ENCODE measurements at regions not wholly inside any gene's neighbourhood (a gene's known extent, or its start where the extent isn't known, plus 50 kb on each side); places are given as distances from the start of the nearest gene placed in this dataset.

GRCh38 chr3:76631251-76631650 is 408.6 kb upstream of the ROBO2 start:
- TF ChIP-seq CTCF (conservative IDR thresholded peaks at IDR 0.05; ENCODE audit: low read depth, low read length) = no peak
- DNase-seq (ENCODE audit: low read depth) = no peak
- H3K4me3 ChIP-seq (ENCODE audit: low read depth, low read length) = no peak overlapping the region

- TF ChIP-seq CTCF (conservative IDR thresholded peaks at IDR 0.05; ENCODE audit: low read depth, low read length) = no peak
- no peak overlapping the region for H3K4me3 ChIP-seq (ENCODE audit: low read depth, low read length)
- no peak for DNase-seq (ENCODE audit: low read depth)
Measured at GRCh38 chr3:76638006-76638405, 401.9 kb upstream of the ROBO2 start.

GRCh38 chr3:76643623-76644304 is 396.1 kb upstream of the ROBO2 start:
- H3K4me3 ChIP-seq (ENCODE audit: low read depth, low read length) = no peak overlapping the region
- no peak for TF ChIP-seq CTCF (conservative IDR thresholded peaks at IDR 0.05; ENCODE audit: low read depth, low read length)

GRCh38 chr3:76644305-76644675 is 395.6 kb upstream of the ROBO2 start:
- DNase-seq (ENCODE audit: low read depth) = no peak
- no peak for TF ChIP-seq CTCF (conservative IDR thresholded peaks at IDR 0.05; ENCODE audit: low read depth, low read length)
- H3K4me3 ChIP-seq (ENCODE audit: low read depth, low read length) = no peak overlapping the region

More at GRCh38 chr3:76643623-76644304, 396.1 kb upstream of the ROBO2 start:
- DNase-seq (ENCODE audit: low read depth) = no peak

- no peak for DNase-seq (ENCODE audit: low read depth)
- no peak overlapping the region for H3K4me3 ChIP-seq (ENCODE audit: low read depth, low read length)
- TF ChIP-seq CTCF (conservative IDR thresholded peaks at IDR 0.05; ENCODE audit: low read depth, low read length) = no peak
Measured at GRCh38 chr3:76645724-76646123, 394.2 kb upstream of the ROBO2 start.

GRCh38 chr3:76646921-76647562 is 392.9 kb upstream of the ROBO2 start:
- peak; percentile 25 for TF ChIP-seq CTCF (conservative IDR thresholded peaks at IDR 0.05; ENCODE audit: low read depth, low read length)
- no peak for DNase-seq (ENCODE audit: low read depth)
- no peak overlapping the region for H3K4me3 ChIP-seq (ENCODE audit: low read depth, low read length)

- DNase-seq (ENCODE audit: low read depth) = no peak
- peak; percentile 19 for TF ChIP-seq CTCF (conservative IDR thresholded peaks at IDR 0.05; ENCODE audit: low read depth, low read length)
- H3K4me3 ChIP-seq (ENCODE audit: low read depth, low read length) = no peak overlapping the region
Measured at GRCh38 chr3:76651784-76652183, 388.1 kb upstream of the ROBO2 start.
